H1 (cell line): ENCODE measurements at regions not wholly inside any gene's neighbourhood (a gene's known extent, or its start where the extent isn't known, plus 50 kb on each side); places are given as distances from the start of the nearest gene placed in this dataset.

Experiments used
- CTCF ChIA-PET: fragments of 300-600 bp; sonication (Branson Sonifier 250); formaldehyde crosslinking; loops from one replicate; lab custom pipeline; 2021; ENCODE audit not compliant: partially characterized antibody; lab: Charles Lee
- POLR2A ChIA-PET: fragments of 300-600 bp; sonication (Branson Sonifier 250); formaldehyde crosslinking; loops from one replicate; lab custom pipeline; 2021; ENCODE audit warnings: inconsistent platforms; ENCODE audit not compliant: partially characterized antibody; lab: Charles Lee
- DNase-seq, 2 experiments: peaks; one replicate each; pipeline versions ENCODE4 v3.0.0 to v3.0.0-alpha.2; 2010 to 2022; ENCODE audit warnings: low spot score in 2 of 2, low read depth in 1 of 2, mixed read lengths in 1 of 2
- FAIRE-seq: peaks from 2 replicates; lab custom pipeline; 2011; peaks lifted over from hg19 to GRCh38; lab: Jason Lieb, UNC
- H2AFZ ChIP-seq: 2 replicates; pipeline ENCODE4 v1.8.1; 2012; ENCODE audit warnings: low read length, inconsistent platforms
- H2AK5ac ChIP-seq: 2 replicates; pipeline ENCODE4 v1.6.1; 2013; ENCODE audit warnings: low read depth, low read length
- H2BK120ac ChIP-seq: replicated peaks from 2 replicates; pipeline ENCODE3; 2013; ENCODE audit warnings: low read depth, low read length, inconsistent platforms
- H2BK12ac ChIP-seq: 2 replicates; pipeline ENCODE4 v1.6.1; 2013; ENCODE audit warnings: low read depth, low read length
- H2BK15ac ChIP-seq: 2 replicates; pipeline ENCODE4 v1.6.1; 2013; ENCODE audit warnings: low read length
- H2BK20ac ChIP-seq: 2 replicates; pipeline ENCODE4 v1.6.1; 2013; ENCODE audit warnings: low read length
- H2BK5ac ChIP-seq: 2 replicates; pipeline ENCODE4 v1.6.1; 2013; ENCODE audit warnings: low read depth, low read length
- H3K14ac ChIP-seq: 2 replicates; pipeline ENCODE4 v1.6.1; 2013; ENCODE audit warnings: inconsistent platforms; ENCODE audit not compliant: insufficient read length
- H3K18ac ChIP-seq: 2 replicates; pipeline ENCODE4 v1.6.1; 2013; ENCODE audit warnings: low read length; ENCODE audit errors: extremely low read depth
- H3K23ac ChIP-seq: 2 replicates; pipeline ENCODE4 v1.6.1; 2013; ENCODE audit warnings: inconsistent platforms; ENCODE audit not compliant: insufficient read length
- H3K23me2 ChIP-seq: 2 replicates; pipeline ENCODE4 v1.6.1; 2013; ENCODE audit warnings: low read depth, low read length
- H3K27ac ChIP-seq: 2 replicates; pipeline ENCODE4 v1.6.1; 2011; ENCODE audit warnings: low read depth, low read length, inconsistent platforms
- H3K27me3 ChIP-seq, 4 experiments: replicated peaks in 1 of 4; 1 replicate in 1 of 4; 2 replicates in 3 of 4; pipeline versions ENCODE4 v1.6.1 to v1.8.1; 2011 to 2013; ENCODE audit warnings: low read length in 3 of 4, mild to moderate bottlenecking in 3 of 4, inconsistent platforms in 2 of 4, mixed read lengths in 2 of 4, moderate library complexity in 1 of 4; ENCODE audit not compliant: control insufficient read depth in 3 of 4, insufficient read depth in 3 of 4; ENCODE audit errors: extremely low read depth in 1 of 4
- H3K36me3 ChIP-seq, 4 experiments: 2 replicates each; pipeline versions ENCODE4 v1.6.1 to v1.8.1; 2011 to 2013; ENCODE audit warnings: mild to moderate bottlenecking in 4 of 4, low read length in 3 of 4, moderate library complexity in 2 of 4, control low read depth in 1 of 4, inconsistent platforms in 1 of 4; ENCODE audit not compliant: insufficient read depth in 4 of 4, control insufficient read depth in 2 of 4
- H3K4ac ChIP-seq: replicated peaks from 2 replicates; pipeline ENCODE3; 2013; ENCODE audit warnings: low read length, low read depth, mixed read lengths, inconsistent platforms; ENCODE audit not compliant: insufficient read length
- H3K4me1 ChIP-seq, 4 experiments: replicated peaks in 1 of 4; 1 replicate in 1 of 4; 2 replicates in 3 of 4; pipeline versions ENCODE4 v1.6.1 to v1.8.1; 2011 to 2013; ENCODE audit warnings: low read length in 3 of 4, inconsistent platforms in 2 of 4, mixed read lengths in 1 of 4; ENCODE audit not compliant: insufficient read depth in 4 of 4, control insufficient read depth in 3 of 4
- H3K4me2 ChIP-seq, 2 experiments: 2 replicates each; pipeline versions ENCODE4 v1.6.1 to v1.8.1; 2011 to 2013; ENCODE audit warnings: low read depth in 2 of 2, low read length in 2 of 2, control low read depth in 1 of 2, inconsistent platforms in 1 of 2, mild to moderate bottlenecking in 1 of 2; ENCODE audit not compliant: insufficient read depth in 1 of 2
- H3K4me3 ChIP-seq, 4 experiments: fragments of 200-600, 300-600 bp in 1 of 4; sonication (generic), shearing (Covaris generic), sonication (Bioruptor Twin) in 1 of 4; 2 replicates each; pipeline versions ENCODE4 v1.5.1 to v1.8.1; 2011 to 2016; ENCODE audit warnings: low read length in 4 of 4, low read depth in 3 of 4, control low read depth in 2 of 4, inconsistent platforms in 2 of 4, mild to moderate bottlenecking in 2 of 4, mixed read lengths in 1 of 4, moderate library complexity in 1 of 4; ENCODE audit not compliant: insufficient read depth in 2 of 4; ENCODE audit errors: extremely low read depth in 1 of 4
- H3K56ac ChIP-seq: replicated peaks from 2 replicates; pipeline ENCODE3; 2013; ENCODE audit warnings: low read depth, mild to moderate bottlenecking, mixed read lengths, low read length, inconsistent platforms; ENCODE audit not compliant: insufficient read length
- H3K79me1 ChIP-seq: 2 replicates; pipeline ENCODE4 v1.6.1; 2013; ENCODE audit warnings: low read depth, low read length, control low read depth
- H3K79me2 ChIP-seq, 2 experiments: 2 replicates each; pipeline versions ENCODE4 v1.6.1 to v1.8.1; 2012 to 2013; ENCODE audit warnings: low read length in 2 of 2, mild to moderate bottlenecking in 2 of 2, inconsistent platforms in 1 of 2; ENCODE audit not compliant: insufficient read depth in 2 of 2, control insufficient read depth in 1 of 2
- H3K9ac ChIP-seq, 4 experiments: replicated peaks in 1 of 4; 1 replicate in 1 of 4; 2 replicates in 3 of 4; pipeline versions ENCODE4 v1.6.1 to v1.8.1; 2011 to 2013; ENCODE audit warnings: low read depth in 3 of 4, low read length in 3 of 4, control low read depth in 2 of 4, mild to moderate bottlenecking in 2 of 4, moderate library complexity in 2 of 4, inconsistent platforms in 1 of 4; ENCODE audit errors: extremely low read depth in 1 of 4
- H3K9me3 ChIP-seq, 2 experiments: 2 replicates each; pipeline versions ENCODE4 v1.6.1 to v1.8.1; 2012 to 2013; ENCODE audit warnings: mild to moderate bottlenecking in 2 of 2, moderate library complexity in 2 of 2, control low read depth in 1 of 2, inconsistent platforms in 1 of 2, low read depth in 1 of 2, low read length in 1 of 2, mixed read lengths in 1 of 2; ENCODE audit not compliant: insufficient read depth in 2 of 2
- H4K20me1 ChIP-seq, 2 experiments: replicated peaks in 1 of 2; 2 replicates each; pipeline versions ENCODE3 to v1.8.1; 2011 to 2013; ENCODE audit warnings: inconsistent platforms in 2 of 2, low read length in 2 of 2, mild to moderate bottlenecking in 1 of 2; ENCODE audit not compliant: insufficient read depth in 2 of 2, control insufficient read depth in 1 of 2
- H4K5ac ChIP-seq: 2 replicates; pipeline ENCODE4 v1.6.1; 2013; ENCODE audit warnings: low read length, low read depth, mixed read lengths, inconsistent platforms; ENCODE audit not compliant: insufficient read length
- H4K8ac ChIP-seq: 2 replicates; pipeline ENCODE4 v1.8.0; 2013; ENCODE audit warnings: mild to moderate bottlenecking, moderate library complexity, low read length, inconsistent platforms; ENCODE audit not compliant: insufficient read depth; ENCODE audit errors: extremely low read depth
- H4K91ac ChIP-seq: replicated peaks from 2 replicates; pipeline ENCODE3; 2013; ENCODE audit warnings: low read length, mixed read lengths, inconsistent platforms; ENCODE audit not compliant: insufficient read length
- ATF2 ChIP-seq: IDR thresholded peaks from 2 replicates; pipeline ENCODE4 v1.6.1; 2012; ENCODE audit warnings: low read length, inconsistent platforms
- EP300 ChIP-seq, 2 experiments: IDR thresholded peaks; 1 replicate in 1 of 2; 2 replicates in 1 of 2; pipeline ENCODE4 v1.6.1; 2011 to 2012; ENCODE audit warnings: low read depth in 2 of 2, low read length in 2 of 2, mild to moderate bottlenecking in 2 of 2, borderline replicate concordance in 1 of 2, inconsistent platforms in 1 of 2, moderate library complexity in 1 of 2
- EZH2 ChIP-seq: fragments of 200-600 bp; sonication (generic); IDR thresholded peaks from 2 replicates; pipeline ENCODE4 v1.7.1; 2012; ENCODE audit warnings: low read depth, mild to moderate bottlenecking, moderate library complexity, low read length, inconsistent platforms; ENCODE audit not compliant: severe bottlenecking
- FOSL1 ChIP-seq: IDR thresholded peaks from 2 replicates; pipeline ENCODE4 v1.6.1; 2011; ENCODE audit warnings: mild to moderate bottlenecking, low read depth, low read length, moderate library complexity; ENCODE audit not compliant: insufficient read depth
- HDAC6 ChIP-seq: IDR thresholded peaks from one replicate; pipeline ENCODE4 v1.7.1; 2012; ENCODE audit warnings: low read depth, mild to moderate bottlenecking, inconsistent platforms, low read length, moderate library complexity
- MAX ChIP-seq: IDR thresholded peaks from 2 replicates; pipeline ENCODE4 v1.6.1; 2012; ENCODE audit warnings: inconsistent platforms
- SAP30 ChIP-seq: fragments of 300-600 bp; sonication (generic); IDR thresholded peaks from 2 replicates; pipeline ENCODE4 v1.7.1; 2012; ENCODE audit warnings: low read length, moderate library complexity, mild to moderate bottlenecking, inconsistent platforms; ENCODE audit not compliant: insufficient read depth, insufficient replicate concordance
- SUZ12 ChIP-seq: fragments of 200-600 bp; sonication (generic); IDR thresholded peaks from 2 replicates; pipeline ENCODE4 v1.6.1; 2012; ENCODE audit warnings: mild to moderate bottlenecking, inconsistent platforms, low read length, moderate library complexity, mixed read lengths
- TBP ChIP-seq: IDR thresholded peaks from 2 replicates; pipeline ENCODE4 v1.6.1; 2011; ENCODE audit warnings: low read depth, low read length, improper control_type of control experiment
- ZNF274 ChIP-seq: IDR thresholded peaks from 2 replicates; pipeline ENCODE4 v1.7.0; 2012; ENCODE audit warnings: low read length, borderline replicate concordance; ENCODE audit errors: extremely low read depth
- WGBS, 2 experiments: shearing (Covaris generic) in 1 of 2; methylation state at CpG; one replicate each; pipeline versions ENCODE4 v1.1.6 to v1.1.7; 2013 to 2015; ENCODE audit warnings: low lambda C conversion rate in 2 of 2, mixed read lengths in 2 of 2, inconsistent platforms in 1 of 2, low coverage in 1 of 2, missing lambda C conversion rate in 1 of 2; ENCODE audit not compliant: insufficient replicate concordance in 2 of 2, insufficient coverage in 1 of 2, insufficient read length in 1 of 2; ENCODE audit errors: extremely low coverage in 1 of 2, missing lambda C conversion rate in 1 of 2; 5-methylcytosine and 5-hydroxymethylcytosine counted together

- no peak overlapping the region for H4K5ac ChIP-seq
- H3K79me2 ChIP-seq = no peaks in the 10 kb centered on the region
- H3K4me2 ChIP-seq = no peak overlapping the region
- FAIRE-seq = no peak
- no peak overlapping the region for H4K91ac ChIP-seq
- H3K23ac ChIP-seq = no peak overlapping the region
- H3K4me1 ChIP-seq = peaks cover 0 to 3% (median 0%) of the 10 kb centered on the region in 4 experiments; a peak in 1 of 7 replicates
- no peak overlapping the region for H3K27ac ChIP-seq
- no peak overlapping the region for H2BK20ac ChIP-seq
- no peak overlapping the region for H3K14ac ChIP-seq
- no peak overlapping the region for H3K4me3 ChIP-seq
- 88% methylated on average over 6 of the region's 6 CpGs; no CpG with 5 or more reads in 1 of the 2 experiments for WGBS, 2 experiments
- no peaks in the 10 kb centered on the region for H3K79me1 ChIP-seq
- H3K4ac ChIP-seq = no peak overlapping the region
- H2AFZ ChIP-seq = no peak overlapping the region
- no peaks in the 10 kb centered on the region for H3K36me3 ChIP-seq
- no peak overlapping the region for H2BK15ac ChIP-seq
- H3K56ac ChIP-seq = no peak overlapping the region
- H2AK5ac ChIP-seq = no peak overlapping the region
- no peak overlapping the region for H2BK5ac ChIP-seq
- ChIA-PET POLR2A (no interaction called here), CTCF (interaction anchor here (0.6 to 5.8 kb wide), 21 partner anchors 11 to 439 kb away, joined by 3 to 48 read pairs (median 4); no protein-coding TSS in a partner anchor)
- no peaks in the 10 kb centered on the region for H3K9me3 ChIP-seq
- no peaks in the 10 kb centered on the region for H4K20me1 ChIP-seq
- no peak overlapping the region for H2BK120ac ChIP-seq
- no peaks in the 10 kb centered on the region for H3K23me2 ChIP-seq
- no peak overlapping the region for H3K18ac ChIP-seq
- no peak overlapping the region for H3K9ac ChIP-seq
- H4K8ac ChIP-seq = no peak overlapping the region
- no peaks in the 10 kb centered on the region; a peak in 1 of 7 replicates for H3K27me3 ChIP-seq
- no peak overlapping the region for H2BK12ac ChIP-seq
- DNase-seq = no peak
- TF ChIP-seq FOSL1 (no peak), EP300 (IDR thresholded peaks at IDR 0.05; ENCODE audit: borderline replicate concordance in 1 of 2, low read depth in 2 of 2, low read length in 2 of 2) (no peak), SUZ12 (no peak), ZNF274 (no peak), EZH2 (no peak), HDAC6 (no peak), TBP (no peak), MAX (no peak), SAP30 (no peak), ATF2 (no peak)
Observed at GRCh38 chr7:54838175-54838910, 79.3 kb upstream of the SEC61G start.
